ENCODE measurements at regions not wholly inside any gene's neighbourhood (a gene's known extent, or its start where the extent isn't known, plus 50 kb on each side); places are given as distances from the start of the nearest gene placed in this dataset.

GRCh38 chr14:42565556-42565955 lies 958.9 kb downstream of the LRFN5 start:
- Histone ChIP-seq H3K36me3 (no peaks in the 10 kb centered on the region), H3K27me3 (replicated peaks in 1 of 7) (no peaks in the 10 kb centered on the region), H3K27ac (no peak overlapping the region), H3K4me1 (no peaks in the 10 kb centered on the region), H3K9me3 (peaks cover 0 to 13% (median under 1%) of the 10 kb centered on the region in 8 donors), H3K4me3 (no peak overlapping the region)
- DNase-seq, result no peak
- intact Hi-C loops (cut with DNase I; ENCODE audit: low total_unique reads), result no loop called here
- TF ChIP-seq POLR2AphosphoS5 (IDR thresholded peaks at IDR 0.05) (no peak), CTCF (IDR thresholded peaks at IDR 0.05 in 8 of 11, conservative IDR thresholded peaks at IDR 0.05 in 3 of 11) (no peak), POLR2A (IDR thresholded peaks at IDR 0.05) (no peak)

GRCh38 chr14:42563313-42563712 lies 956.6 kb downstream of the LRFN5 start:
- H3K4me3 ChIP-seq, result no peak overlapping the region
- H3K36me3 ChIP-seq, result no peaks in the 10 kb centered on the region
- H3K27ac ChIP-seq, result no peak overlapping the region
- no peaks in the 10 kb centered on the region for H3K27me3 ChIP-seq (replicated peaks in 1 of 7)
- H3K9me3 ChIP-seq, result peaks cover 0 to 8% (median 2%) of the 10 kb centered on the region in 8 donors
- TF ChIP-seq POLR2AphosphoS5 (IDR thresholded peaks at IDR 0.05), result no peak
- TF ChIP-seq POLR2A (IDR thresholded peaks at IDR 0.05), result no peak
- no peak for TF ChIP-seq CTCF (IDR thresholded peaks at IDR 0.05 in 8 of 11, conservative IDR thresholded peaks at IDR 0.05 in 3 of 11)
- DNase-seq, result no peak
- H3K4me1 ChIP-seq, result no peaks in the 10 kb centered on the region
- intact Hi-C loops (cut with DNase I; ENCODE audit: low total_unique reads), result no loop called here

GRCh38 chr14:42556551-42556950 lies 949.9 kb downstream of the LRFN5 start:
- 45 to 56% (median 52%) methylated on average over 2 of the region's 2 CpGs for WGBS, 5 donors
- TF ChIP-seq POLR2A (IDR thresholded peaks at IDR 0.05) (no peak), CTCF (IDR thresholded peaks at IDR 0.05 in 8 of 11, conservative IDR thresholded peaks at IDR 0.05 in 3 of 11) (no peak), POLR2AphosphoS5 (IDR thresholded peaks at IDR 0.05) (no peak)
- no peak for DNase-seq
- intact Hi-C loops (cut with DNase I; ENCODE audit: low total_unique reads), result no loop called here
- H3K36me3 ChIP-seq, result no peaks in the 10 kb centered on the region
- H3K27ac ChIP-seq, result no peak overlapping the region
- no peak overlapping the region for H3K4me3 ChIP-seq
- peaks cover 0 to 5% (median 0%) of the 10 kb centered on the region in 8 donors for H3K9me3 ChIP-seq
- no peaks in the 10 kb centered on the region for H3K27me3 ChIP-seq (replicated peaks in 1 of 7)
- H3K4me1 ChIP-seq, result no peaks in the 10 kb centered on the region

GRCh38 chr14:42555365-42555764 lies 948.7 kb downstream of the LRFN5 start:
- no peaks in the 10 kb centered on the region for H3K36me3 ChIP-seq
- H3K4me1 ChIP-seq, result no peaks in the 10 kb centered on the region
- no peak for TF ChIP-seq POLR2A (IDR thresholded peaks at IDR 0.05)
- no peak for TF ChIP-seq POLR2AphosphoS5 (IDR thresholded peaks at IDR 0.05)
- no peak for TF ChIP-seq CTCF (IDR thresholded peaks at IDR 0.05 in 8 of 11, conservative IDR thresholded peaks at IDR 0.05 in 3 of 11)
- intact Hi-C loops (cut with DNase I; ENCODE audit: low total_unique reads), result no loop called here
- no peak overlapping the region for H3K27ac ChIP-seq
- H3K4me3 ChIP-seq, result no peak overlapping the region
- WGBS, 5 donors, result 87 to 97% (median 94%) methylated on average over 2 of the region's 2 CpGs
- peaks cover 0 to 5% (median 0%) of the 10 kb centered on the region in 8 donors for H3K9me3 ChIP-seq
- DNase-seq, result no peak
- H3K27me3 ChIP-seq (replicated peaks in 1 of 7), result no peaks in the 10 kb centered on the region

Data from spleen (tissue), 11 donors.